Osteocyte (in vitro differentiated cells): ENCODE measurements at regions not wholly inside any gene's neighbourhood (a gene's known extent, or its start where the extent isn't known, plus 50 kb on each side); places are given as distances from the start of the nearest gene placed in this dataset.
A peak's percentile ranks its signal among the peaks of the same experiment; 100 is the strongest.

Experiments used
- DNase-seq: peaks from one replicate; pipeline ENCODE4 v3.0.0; 2021; ENCODE audit warnings: mixed read lengths; ENCODE audit not compliant: unreplicated experiment; ENCODE audit errors: extremely low spot score
- H3K27ac Mint-ChIP-seq: one replicate; pipeline ENCODE4 v1.8.0; 2021; ENCODE audit warnings: mild to moderate bottlenecking, mixed read lengths; ENCODE audit not compliant: unreplicated experiment
- H3K27me3 Mint-ChIP-seq: one replicate; pipeline ENCODE4 v1.8.0; 2021; ENCODE audit warnings: mixed read lengths; ENCODE audit not compliant: unreplicated experiment
- H3K36me3 Mint-ChIP-seq: one replicate; pipeline ENCODE4 v1.8.0; 2021; ENCODE audit warnings: mixed read lengths; ENCODE audit not compliant: unreplicated experiment
- H3K4me1 Mint-ChIP-seq: one replicate; pipeline ENCODE4 v1.8.0; 2021; ENCODE audit warnings: mixed read lengths; ENCODE audit not compliant: unreplicated experiment
- H3K4me3 Mint-ChIP-seq: one replicate; pipeline ENCODE4 v1.8.0; 2021; ENCODE audit warnings: mild to moderate bottlenecking, moderate library complexity, mixed read lengths; ENCODE audit not compliant: unreplicated experiment
- H3K9me3 Mint-ChIP-seq: one replicate; pipeline ENCODE4 v1.8.0; 2021; ENCODE audit warnings: mixed read lengths; ENCODE audit not compliant: unreplicated experiment
- TF ChIP-seq, protein P1 (sequence below): fragments of 200-600 bp; sonication (generic); IDR thresholded peaks from 2 replicates; pipeline ENCODE4 v1.5.0; 2021; ENCODE audit warnings: antibody characterized with exemption, mild to moderate bottlenecking, moderate library complexity

DNA sequence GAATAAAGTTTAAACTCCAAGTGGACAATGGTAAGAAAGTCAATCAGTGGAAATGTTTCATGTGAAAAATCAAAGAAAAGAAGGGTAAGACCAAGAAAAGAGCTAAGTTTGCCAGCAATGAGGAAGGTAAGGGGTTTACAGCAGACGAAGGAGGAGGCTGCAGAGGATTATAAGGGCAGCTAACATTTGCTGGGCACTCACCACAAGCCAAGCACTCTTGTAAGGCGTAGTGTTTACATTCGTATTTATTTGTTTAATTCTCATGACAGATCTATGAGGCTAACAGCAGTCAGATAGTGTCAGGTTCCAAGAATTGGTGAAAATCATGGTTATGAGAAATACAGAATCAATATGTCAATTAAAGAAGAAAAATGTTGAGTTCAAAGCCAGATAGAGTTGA lies 75.2 kb upstream of the NGF start:
- DNase-seq, result no peak
- no peak overlapping the region for H3K27ac Mint-ChIP-seq
- peaks cover 34% of the 10 kb centered on the region for H3K4me1 Mint-ChIP-seq
- no peaks in the 10 kb centered on the region for H3K27me3 Mint-ChIP-seq
- H3K36me3 Mint-ChIP-seq, result no peaks in the 10 kb centered on the region
- H3K9me3 Mint-ChIP-seq, result peaks cover 13% of the 10 kb centered on the region
- H3K4me3 Mint-ChIP-seq, result no peak overlapping the region
- TF ChIP-seq, protein P1, sequence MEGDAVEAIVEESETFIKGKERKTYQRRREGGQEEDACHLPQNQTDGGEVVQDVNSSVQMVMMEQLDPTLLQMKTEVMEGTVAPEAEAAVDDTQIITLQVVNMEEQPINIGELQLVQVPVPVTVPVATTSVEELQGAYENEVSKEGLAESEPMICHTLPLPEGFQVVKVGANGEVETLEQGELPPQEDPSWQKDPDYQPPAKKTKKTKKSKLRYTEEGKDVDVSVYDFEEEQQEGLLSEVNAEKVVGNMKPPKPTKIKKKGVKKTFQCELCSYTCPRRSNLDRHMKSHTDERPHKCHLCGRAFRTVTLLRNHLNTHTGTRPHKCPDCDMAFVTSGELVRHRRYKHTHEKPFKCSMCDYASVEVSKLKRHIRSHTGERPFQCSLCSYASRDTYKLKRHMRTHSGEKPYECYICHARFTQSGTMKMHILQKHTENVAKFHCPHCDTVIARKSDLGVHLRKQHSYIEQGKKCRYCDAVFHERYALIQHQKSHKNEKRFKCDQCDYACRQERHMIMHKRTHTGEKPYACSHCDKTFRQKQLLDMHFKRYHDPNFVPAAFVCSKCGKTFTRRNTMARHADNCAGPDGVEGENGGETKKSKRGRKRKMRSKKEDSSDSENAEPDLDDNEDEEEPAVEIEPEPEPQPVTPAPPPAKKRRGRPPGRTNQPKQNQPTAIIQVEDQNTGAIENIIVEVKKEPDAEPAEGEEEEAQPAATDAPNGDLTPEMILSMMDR, result no peak

DNA sequence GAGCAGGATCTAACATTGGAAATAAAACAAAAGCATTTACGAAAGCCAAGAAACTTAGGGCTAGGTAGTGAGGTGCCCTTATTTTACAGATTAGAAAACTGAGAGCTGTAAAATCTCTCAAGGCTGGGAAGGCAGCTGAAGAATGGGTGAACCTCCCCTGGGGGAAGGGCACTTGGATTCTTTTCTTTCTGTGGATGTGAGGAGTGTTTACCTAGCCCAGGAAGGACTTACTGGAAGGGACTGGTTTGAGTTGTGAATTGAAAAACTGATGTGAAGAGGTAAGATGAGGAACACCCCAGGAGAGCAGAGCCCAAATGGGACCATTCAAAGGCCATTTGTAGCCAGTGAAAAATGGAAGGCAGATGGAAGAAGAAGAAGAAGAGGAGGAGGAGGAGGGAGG lies 74.7 kb upstream of the NGF start:
- Mint-ChIP-seq H3K36me3 (no peaks in the 10 kb centered on the region), H3K4me1 (peaks cover 32% of the 10 kb centered on the region), H3K9me3 (peaks cover 13% of the 10 kb centered on the region), H3K4me3 (no peak overlapping the region), H3K27me3 (no peaks in the 10 kb centered on the region), H3K27ac (no peak overlapping the region)
- TF ChIP-seq, protein P1, result no peak
- DNase-seq, result no peak

DNA sequence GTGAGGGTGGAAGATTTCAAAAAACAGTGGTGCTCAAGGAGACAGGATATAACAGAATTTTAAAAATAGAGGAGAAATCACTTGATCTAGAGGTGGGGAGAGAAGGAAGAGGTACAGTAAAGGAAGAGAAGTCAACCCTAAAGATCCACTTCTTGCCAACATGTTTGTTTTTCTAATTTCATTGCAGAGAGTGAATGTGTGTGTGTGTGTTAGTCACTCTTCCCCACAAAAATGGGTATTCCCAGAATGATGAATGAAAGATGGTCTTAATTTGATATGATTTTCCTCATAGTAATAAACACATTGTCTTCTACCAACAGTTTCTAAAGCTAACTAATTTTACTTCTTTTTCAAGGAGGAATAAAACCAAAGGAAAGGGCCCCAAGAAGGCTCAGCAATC lies 74.2 kb upstream of the NGF start:
- H3K27me3 Mint-ChIP-seq, result no peaks in the 10 kb centered on the region
- no peaks in the 10 kb centered on the region for H3K36me3 Mint-ChIP-seq
- H3K9me3 Mint-ChIP-seq, result peaks cover 13% of the 10 kb centered on the region
- TF ChIP-seq, protein P1, result no peak
- H3K27ac Mint-ChIP-seq, result no peak overlapping the region
- peaks cover 32% of the 10 kb centered on the region for H3K4me1 Mint-ChIP-seq
- no peak for DNase-seq
- no peak overlapping the region for H3K4me3 Mint-ChIP-seq

DNA sequence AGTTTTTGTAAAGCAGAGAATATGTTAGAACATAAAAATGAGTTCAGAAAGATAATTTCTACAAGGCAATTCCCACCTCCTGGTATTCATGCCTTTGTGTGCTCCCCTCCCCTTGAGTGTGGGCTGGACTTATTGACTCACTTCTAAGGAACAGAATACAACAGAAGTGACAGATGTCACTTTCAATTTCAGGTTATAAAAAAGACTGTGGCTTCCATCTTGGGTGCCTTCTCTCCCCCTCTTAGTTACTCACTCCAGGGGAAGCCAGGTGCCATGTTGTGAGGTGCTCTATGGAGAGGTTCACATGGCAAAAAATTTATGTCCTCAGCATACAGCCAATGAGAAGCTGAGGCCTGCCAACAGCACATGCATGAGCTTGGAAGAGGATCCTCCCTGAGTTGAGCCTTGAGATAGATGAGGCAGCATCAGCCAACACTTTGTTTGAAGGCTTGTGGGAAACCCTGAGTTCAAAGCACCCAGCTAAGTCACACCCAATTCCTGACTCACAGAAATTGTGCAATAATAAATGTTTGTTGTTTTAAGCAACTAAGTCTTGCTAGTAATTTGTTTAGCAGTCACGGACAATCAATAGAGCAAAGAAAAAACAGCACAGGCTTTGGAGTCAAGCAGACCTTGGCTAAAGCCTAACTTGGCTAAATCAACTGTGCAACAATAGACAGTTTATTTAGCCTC lies 73.5 kb upstream of the NGF start:
- TF ChIP-seq, protein P1, result no peak
- Mint-ChIP-seq H3K27ac (no peak overlapping the region), H3K9me3 (peaks cover 12% of the 10 kb centered on the region), H3K4me3 (no peak overlapping the region), H3K36me3 (no peaks in the 10 kb centered on the region), H3K4me1 (peaks cover 32% of the 10 kb centered on the region), H3K27me3 (no peaks in the 10 kb centered on the region)
- DNase-seq, result no peak

DNA sequence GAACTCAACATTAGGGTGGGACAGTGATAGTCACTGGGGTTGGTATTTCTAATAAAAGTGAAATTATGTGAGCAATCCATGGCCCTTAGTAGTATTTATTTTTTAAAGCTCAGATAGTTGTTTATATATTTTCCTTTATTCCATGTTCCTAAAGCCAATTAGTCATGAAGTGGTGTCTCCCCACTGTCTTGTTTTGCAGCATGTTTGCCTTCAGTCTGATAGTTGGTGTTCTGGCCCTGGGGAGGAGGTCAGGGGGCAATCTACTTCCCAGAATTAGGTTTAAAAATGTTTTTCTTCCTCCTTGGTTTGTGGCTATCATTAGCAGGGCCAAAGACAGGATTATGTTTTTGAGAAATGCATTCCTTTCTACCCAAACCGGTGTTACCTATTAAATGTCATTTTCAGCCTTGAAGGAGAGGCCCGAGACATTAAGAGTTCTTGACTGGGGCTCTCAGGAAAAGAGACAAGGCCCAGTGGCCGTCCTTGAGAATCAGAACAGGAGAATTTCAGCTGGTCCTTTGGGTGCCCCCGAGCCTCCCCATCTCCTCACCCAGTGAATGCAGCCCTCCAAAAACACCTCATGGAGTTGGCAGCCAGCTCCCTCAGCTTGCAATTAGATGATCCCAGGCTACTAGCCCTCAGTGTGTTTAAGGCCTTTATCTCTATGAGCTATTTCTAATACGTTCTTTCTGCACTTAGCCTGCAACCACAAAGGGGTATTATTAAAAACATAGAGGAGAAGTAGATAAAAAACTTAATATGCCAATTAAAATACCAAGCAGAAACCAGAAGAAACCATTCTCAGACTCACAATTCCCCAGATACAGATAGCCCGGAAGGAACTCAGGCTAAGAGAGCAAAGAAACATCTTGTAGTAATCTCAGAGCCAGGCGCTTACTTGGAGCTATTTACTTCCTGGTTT lies 71.3 kb upstream of the NGF start:
- DNase-seq, result no peak
- TF ChIP-seq, protein P1, result no peak
- Mint-ChIP-seq H3K9me3 (peaks cover 12% of the 10 kb centered on the region), H3K4me1 (peaks cover 29% of the 10 kb centered on the region), H3K27ac (peak overlapping the region; percentile 81), H3K27me3 (no peaks in the 10 kb centered on the region), H3K36me3 (no peaks in the 10 kb centered on the region), H3K4me3 (no peak overlapping the region)
